ENCODE measurements at regions not wholly inside any gene's neighbourhood (a gene's known extent, or its start where the extent isn't known, plus 50 kb on each side); places are given as distances from the start of the nearest gene placed in this dataset.

DNA sequence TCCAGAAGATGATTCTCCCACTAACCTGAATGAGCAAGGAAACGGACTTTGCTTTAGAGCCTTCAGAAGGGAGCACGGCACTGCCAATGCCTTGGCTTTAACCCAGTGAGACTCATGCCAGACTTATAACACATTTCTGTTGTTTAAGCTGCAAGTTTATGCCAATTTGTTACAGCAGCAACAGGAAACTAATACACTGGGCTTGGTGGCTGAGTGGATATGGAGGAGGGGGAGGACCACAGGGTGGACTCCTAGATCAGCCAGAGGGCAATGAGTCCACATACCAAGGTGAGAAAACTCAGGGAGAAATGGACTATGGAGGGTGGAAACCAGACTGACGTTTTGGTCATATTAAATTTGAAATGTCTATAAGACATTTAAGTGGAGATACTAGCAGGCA is 156.2 kb upstream of the KCNJ6 start:
- H3K4me3 ChIP-seq (ENCODE audit: low read depth, low read length): no peak overlapping the region
- DNase-seq (ENCODE audit: low read depth): no peak
- TF ChIP-seq MAX (IDR thresholded peaks at IDR 0.05; ENCODE audit: low read depth, low read length) (no peak), CTCF (IDR thresholded peaks at IDR 0.05; ENCODE audit: low read depth, low read length) (no peak), POLR2A (IDR thresholded peaks at IDR 0.05; ENCODE audit: extremely low read depth, insufficient read length) (no peak), MYC (IDR thresholded peaks at IDR 0.05; ENCODE audit: low read depth, low read length) (no peak)

- TF ChIP-seq POLR2A (IDR thresholded peaks at IDR 0.05; ENCODE audit: extremely low read depth, insufficient read length) (no peak), CTCF (IDR thresholded peaks at IDR 0.05; ENCODE audit: low read depth, low read length) (no peak), MYC (IDR thresholded peaks at IDR 0.05; ENCODE audit: low read depth, low read length) (no peak)
- no peak overlapping the region for H3K4me3 ChIP-seq (ENCODE audit: low read depth, low read length)
- no peak for DNase-seq (ENCODE audit: low read depth)
Observed at GRCh38 chr21:38075833-38076587, 159.8 kb upstream of the KCNJ6 start.

DNA sequence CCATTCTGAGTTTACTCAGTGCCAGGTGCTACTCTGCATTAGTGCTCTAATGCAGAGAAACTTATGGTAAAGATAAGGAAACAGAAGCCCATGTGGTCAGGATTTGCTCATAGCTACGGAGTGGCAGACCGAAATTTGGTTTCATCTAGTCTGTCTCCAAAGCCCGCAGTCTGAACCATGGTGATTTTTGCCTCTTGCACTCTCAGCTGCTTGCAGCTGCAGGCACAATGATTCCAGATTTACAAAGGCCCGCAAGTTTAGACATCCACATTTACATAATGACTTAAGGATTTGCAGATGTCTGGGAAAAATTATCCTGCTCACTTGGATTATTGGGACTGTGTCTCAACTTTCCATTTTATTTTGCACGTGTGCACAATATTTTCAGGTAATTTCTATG is 161.3 kb upstream of the KCNJ6 start:
- H3K4me3 ChIP-seq (ENCODE audit: low read depth, low read length): no peak overlapping the region
- no peak for DNase-seq (ENCODE audit: low read depth)
- TF ChIP-seq MAX (IDR thresholded peaks at IDR 0.05; ENCODE audit: low read depth, low read length) (no peak), MYC (IDR thresholded peaks at IDR 0.05; ENCODE audit: low read depth, low read length) (no peak), POLR2A (IDR thresholded peaks at IDR 0.05; ENCODE audit: extremely low read depth, insufficient read length) (no peak), CTCF (IDR thresholded peaks at IDR 0.05; ENCODE audit: low read depth, low read length) (no peak)

GRCh38 chr21:38080888-38081287 is 164.6 kb upstream of the KCNJ6 start:
- no peak for DNase-seq (ENCODE audit: low read depth)
- no peak for TF ChIP-seq POLR2A (IDR thresholded peaks at IDR 0.05; ENCODE audit: extremely low read depth, insufficient read length)
- TF ChIP-seq CTCF (IDR thresholded peaks at IDR 0.05; ENCODE audit: low read depth, low read length): no peak
- TF ChIP-seq MAX (IDR thresholded peaks at IDR 0.05; ENCODE audit: low read depth, low read length): no peak
- TF ChIP-seq MYC (IDR thresholded peaks at IDR 0.05; ENCODE audit: low read depth, low read length): no peak
- no peak overlapping the region for H3K4me3 ChIP-seq (ENCODE audit: low read depth, low read length)

GRCh38 chr21:38081708-38082107 is 165.5 kb upstream of the KCNJ6 start:
- TF ChIP-seq MYC (IDR thresholded peaks at IDR 0.05; ENCODE audit: low read depth, low read length) (no peak), MAX (IDR thresholded peaks at IDR 0.05; ENCODE audit: low read depth, low read length) (no peak), CTCF (IDR thresholded peaks at IDR 0.05; ENCODE audit: low read depth, low read length) (no peak), POLR2A (IDR thresholded peaks at IDR 0.05; ENCODE audit: extremely low read depth, insufficient read length) (no peak)
- DNase-seq (ENCODE audit: low read depth): no peak
- H3K4me3 ChIP-seq (ENCODE audit: low read depth, low read length): no peak overlapping the region

Data from NB4 (cell line).